BLaER1 treated with 17β-estradiol and CSF1 and Interleukin-3, amounts not matched to agents 10 nM and 100 nM (cell line): ENCODE measurements at regions not wholly inside any gene's neighbourhood (a gene's known extent, or its start where the extent isn't known, plus 50 kb on each side); places are given as distances from the start of the nearest gene placed in this dataset.

Experiments used
- H3K27ac ChIP-seq, 11 experiments: shearing (Covaris generic); formaldehyde crosslinking; 2 replicates each; pipeline ENCODE4 v1.8.1; 2022
- H3K27me3 ChIP-seq, 11 experiments: shearing (Covaris generic); formaldehyde crosslinking; 2 replicates each; pipeline ENCODE4 v1.8.1; 2022
- H3K36me3 ChIP-seq, 11 experiments: shearing (Covaris generic); formaldehyde crosslinking; 2 replicates each; pipeline ENCODE4 v1.8.1; 2022
- H3K4me1 ChIP-seq, 10 experiments: shearing (Covaris generic); formaldehyde crosslinking; 2 replicates each; pipeline ENCODE4 v1.8.1; 2022
- H3K4me2 ChIP-seq, 11 experiments: shearing (Covaris generic); formaldehyde crosslinking; 2 replicates each; pipeline ENCODE4 v1.8.1; 2022
- H3K4me3 ChIP-seq, 10 experiments: shearing (Covaris generic); formaldehyde crosslinking; 2 replicates each; pipeline ENCODE4 v1.8.1; 2022
- H3K9ac ChIP-seq, 11 experiments: shearing (Covaris generic); formaldehyde crosslinking; 2 replicates each; pipeline ENCODE4 v1.8.1; 2022
- H3K9me3 ChIP-seq, 11 experiments: shearing (Covaris generic); formaldehyde crosslinking; replicated peaks in 1 of 11; 2 replicates each; pipeline ENCODE4 v1.8.1; 2022
- H4K20me1 ChIP-seq, 11 experiments: shearing (Covaris generic); formaldehyde crosslinking; 2 replicates each; pipeline ENCODE4 v1.8.1; 2022
- Cebpa-rat ChIP-seq, 11 experiments: shearing (Covaris generic); IDR thresholded peaks; 2 replicates each; pipeline ENCODE4 v1.8.1; 2022

GRCh38 chr10:91038971-91039370, 118.1 kb upstream of the ANKRD1 start:
- Histone ChIP-seq H3K4me2 (no peak overlapping the region), H3K27ac (no peak overlapping the region), H3K9me3 (no peaks in the 10 kb centered on the region), H3K27me3 (no peaks in the 10 kb centered on the region), H3K4me1 (peaks cover 5 to 32% (median 9%) of the 10 kb centered on the region in 10 experiments; a peak in 18 of 20 replicates), H3K9ac (no peak overlapping the region), H4K20me1 (no peaks in the 10 kb centered on the region; a peak in 2 of 22 replicates), H3K36me3 (no peaks in the 10 kb centered on the region), H3K4me3 (no peak overlapping the region)
- no peak for TF ChIP-seq Cebpa-rat (IDR thresholded peaks at IDR 0.05)

- H3K4me2 ChIP-seq = no peak overlapping the region
- peaks cover 0 to 18% (median 0%) of the 10 kb centered on the region in 10 experiments; a peak in 5 of 20 replicates for H3K4me1 ChIP-seq
- no peaks in the 10 kb centered on the region for H3K9me3 ChIP-seq
- TF ChIP-seq Cebpa-rat (IDR thresholded peaks at IDR 0.05) = no peak
- H3K27me3 ChIP-seq = no peaks in the 10 kb centered on the region
- no peak overlapping the region for H3K27ac ChIP-seq
- H3K36me3 ChIP-seq = no peaks in the 10 kb centered on the region
- no peak overlapping the region for H3K9ac ChIP-seq
- H4K20me1 ChIP-seq = no peaks in the 10 kb centered on the region; a peak in 2 of 22 replicates
- H3K4me3 ChIP-seq = no peak overlapping the region
Observed at GRCh38 chr10:91040343-91040742, 119.5 kb upstream of the ANKRD1 start.

GRCh38 chr10:91042069-91042468, 121.2 kb upstream of the ANKRD1 start:
- Histone ChIP-seq H3K4me1 (peaks cover 0 to 3% (median 0%) of the 10 kb centered on the region in 10 experiments; a peak in 2 of 20 replicates), H3K9me3 (no peaks in the 10 kb centered on the region), H3K4me3 (no peak overlapping the region), H3K9ac (no peak overlapping the region), H3K4me2 (no peak overlapping the region), H3K27me3 (no peaks in the 10 kb centered on the region), H3K27ac (no peak overlapping the region), H4K20me1 (no peaks in the 10 kb centered on the region; a peak in 1 of 22 replicates), H3K36me3 (no peaks in the 10 kb centered on the region)
- no peak for TF ChIP-seq Cebpa-rat (IDR thresholded peaks at IDR 0.05)

GRCh38 chr10:91043173-91043910, 122.5 kb upstream of the ANKRD1 start:
- H4K20me1 ChIP-seq = no peaks in the 10 kb centered on the region; a peak in 1 of 22 replicates
- TF ChIP-seq Cebpa-rat (IDR thresholded peaks at IDR 0.05) = no peak
- no peaks in the 10 kb centered on the region for H3K27me3 ChIP-seq
- no peaks in the 10 kb centered on the region for H3K36me3 ChIP-seq
- no peak overlapping the region for H3K27ac ChIP-seq
- H3K4me2 ChIP-seq = no peak overlapping the region
- no peaks in the 10 kb centered on the region; a peak in 1 of 20 replicates for H3K4me1 ChIP-seq
- no peak overlapping the region for H3K4me3 ChIP-seq
- no peak overlapping the region for H3K9ac ChIP-seq
- H3K9me3 ChIP-seq = no peaks in the 10 kb centered on the region

GRCh38 chr10:91046869-91047268, 126.0 kb upstream of the ANKRD1 start:
- Histone ChIP-seq H3K36me3 (no peaks in the 10 kb centered on the region), H3K9ac (no peak overlapping the region), H3K9me3 (no peaks in the 10 kb centered on the region), H3K4me3 (no peak overlapping the region), H3K27ac (no peak overlapping the region), H3K27me3 (no peaks in the 10 kb centered on the region), H3K4me1 (no peaks in the 10 kb centered on the region; a peak in 1 of 20 replicates), H4K20me1 (no peaks in the 10 kb centered on the region; a peak in 1 of 22 replicates), H3K4me2 (no peak overlapping the region)
- TF ChIP-seq Cebpa-rat (IDR thresholded peaks at IDR 0.05) = no peak

- Histone ChIP-seq H3K9me3 (no peaks in the 10 kb centered on the region), H3K36me3 (no peaks in the 10 kb centered on the region), H3K27ac (no peak overlapping the region), H3K4me2 (no peak overlapping the region), H3K27me3 (no peaks in the 10 kb centered on the region), H3K4me1 (no peaks in the 10 kb centered on the region; a peak in 1 of 20 replicates), H4K20me1 (no peaks in the 10 kb centered on the region; a peak in 1 of 22 replicates), H3K9ac (no peak overlapping the region), H3K4me3 (no peak overlapping the region)
- no peak for TF ChIP-seq Cebpa-rat (IDR thresholded peaks at IDR 0.05)
Observed at GRCh38 chr10:91048380-91048779, 127.5 kb upstream of the ANKRD1 start.

- no peaks in the 10 kb centered on the region for H3K27me3 ChIP-seq
- no peak for TF ChIP-seq Cebpa-rat (IDR thresholded peaks at IDR 0.05)
- H3K9me3 ChIP-seq = no peaks in the 10 kb centered on the region
- no peaks in the 10 kb centered on the region for H3K36me3 ChIP-seq
- no peaks in the 10 kb centered on the region for H4K20me1 ChIP-seq
- H3K4me1 ChIP-seq = no peaks in the 10 kb centered on the region; a peak in 1 of 20 replicates
- no peak overlapping the region for H3K4me2 ChIP-seq
- no peak overlapping the region for H3K27ac ChIP-seq
- no peak overlapping the region for H3K4me3 ChIP-seq
- no peak overlapping the region for H3K9ac ChIP-seq
Observed at GRCh38 chr10:91049296-91049987, 128.6 kb upstream of the ANKRD1 start.

- no peaks in the 10 kb centered on the region for H4K20me1 ChIP-seq
- H3K4me1 ChIP-seq = no peaks in the 10 kb centered on the region; a peak in 1 of 20 replicates
Observed at GRCh38 chr10:91049988-91050360, 129.1 kb upstream of the ANKRD1 start.

GRCh38 chr10:91050371-91051034, 129.6 kb upstream of the ANKRD1 start:
- H3K27ac ChIP-seq = no peak overlapping the region
- no peaks in the 10 kb centered on the region; a peak in 1 of 20 replicates for H3K4me1 ChIP-seq
- H3K9ac ChIP-seq = no peak overlapping the region
- no peak for TF ChIP-seq Cebpa-rat (IDR thresholded peaks at IDR 0.05)
- H3K27me3 ChIP-seq = no peaks in the 10 kb centered on the region
- H3K36me3 ChIP-seq = no peaks in the 10 kb centered on the region
- no peaks in the 10 kb centered on the region for H4K20me1 ChIP-seq
- no peak overlapping the region for H3K4me3 ChIP-seq
- no peaks in the 10 kb centered on the region for H3K9me3 ChIP-seq
- H3K4me2 ChIP-seq = no peak overlapping the region

More at GRCh38 chr10:91049988-91050360, 129.1 kb upstream of the ANKRD1 start:
- Histone ChIP-seq H3K4me3 (no peak overlapping the region), H3K4me2 (no peak overlapping the region), H3K9ac (no peak overlapping the region), H3K9me3 (no peaks in the 10 kb centered on the region), H3K27me3 (no peaks in the 10 kb centered on the region), H3K27ac (no peak overlapping the region), H3K36me3 (no peaks in the 10 kb centered on the region)
- TF ChIP-seq Cebpa-rat (IDR thresholded peaks at IDR 0.05) = no peak
